Fibroblast of skin of back (primary cell): ENCODE measurements at regions not wholly inside any gene's neighbourhood (a gene's known extent, or its start where the extent isn't known, plus 50 kb on each side); places are given as distances from the start of the nearest gene placed in this dataset.

ENCODE experiments used
- DNase-seq: peaks from one replicate; pipeline ENCODE4 v3.0.0-alpha.2; 2013

- DNase-seq, result no peak
Observed at GRCh38 chr2:7983451-7983850, 698.4 kb upstream of the ID2 start.

- no peak for DNase-seq
Observed at GRCh38 chr2:7983912-7984311, 697.9 kb upstream of the ID2 start.

- DNase-seq, result no peak
Observed at GRCh38 chr2:7984693-7985353, 697.0 kb upstream of the ID2 start.

GRCh38 chr2:7986431-7986830, 695.4 kb upstream of the ID2 start:
- DNase-seq, result no peak

- DNase-seq, result no peak
Observed at GRCh38 chr2:7987992-7988391, 693.9 kb upstream of the ID2 start.

GRCh38 chr2:7988440-7988839, 693.4 kb upstream of the ID2 start:
- DNase-seq, result no peak

GRCh38 chr2:7989823-7990222, 692.0 kb upstream of the ID2 start:
- no peak for DNase-seq

- DNase-seq, result peak; percentile 45
Observed at GRCh38 chr2:7992612-7993602, 688.9 kb upstream of the ID2 start.

- DNase-seq, result no peak
Observed at GRCh38 chr2:7994397-7994951, 687.4 kb upstream of the ID2 start.

GRCh38 chr2:7997279-7997678, 684.6 kb upstream of the ID2 start:
- no peak for DNase-seq

GRCh38 chr2:7999683-8000476, 682.0 kb upstream of the ID2 start:
- DNase-seq, result no peak

GRCh38 chr2:8000870-8001269, 681.0 kb upstream of the ID2 start:
- DNase-seq, result no peak

- DNase-seq, result peak; percentile 40
Observed at GRCh38 chr2:8002765-8003393, 679.0 kb upstream of the ID2 start.

- DNase-seq, result peak; percentile 87
Observed at GRCh38 chr2:8003462-8004075, 678.3 kb upstream of the ID2 start.

- peak; percentile 81 for DNase-seq
Observed at GRCh38 chr2:8004250-8004681, 677.6 kb upstream of the ID2 start.

GRCh38 chr2:8006181-8006580, 675.7 kb upstream of the ID2 start:
- no peak for DNase-seq

GRCh38 chr2:8006626-8007025, 675.2 kb upstream of the ID2 start:
- peak; percentile 38 for DNase-seq

GRCh38 chr2:8009010-8009597, 672.8 kb upstream of the ID2 start:
- peak; percentile 59 for DNase-seq

GRCh38 chr2:8015848-8016600, 665.8 kb upstream of the ID2 start:
- DNase-seq, result no peak

- no peak for DNase-seq
Observed at GRCh38 chr2:8016688-8017087, 665.2 kb upstream of the ID2 start.
